ENCODE measurements at regions not wholly inside any gene's neighbourhood (a gene's known extent, or its start where the extent isn't known, plus 50 kb on each side); places are given as distances from the start of the nearest gene placed in this dataset.

GRCh38 chr16:49936791-49937190, 80.9 kb upstream of the ZNF423 start:
- TF ChIP-seq ZNF384 (IDR thresholded peaks at IDR 0.05) (no peak), LEF1 (IDR thresholded peaks at IDR 0.05; ENCODE audit: borderline replicate concordance) (no peak), SUZ12 (IDR thresholded peaks at IDR 0.05) (no peak), FOXM1 (IDR thresholded peaks at IDR 0.05; ENCODE audit: borderline replicate concordance) (no peak), ELF4 (IDR thresholded peaks at IDR 0.05) (no peak), SP1 (IDR thresholded peaks at IDR 0.05) (no peak), ARNT (IDR thresholded peaks at IDR 0.05) (no peak)

Data from HEK293T (cell line).